Right atrium auricular region (tissue), 2 donors: ENCODE measurements at regions not wholly inside any gene's neighbourhood (a gene's known extent, or its start where the extent isn't known, plus 50 kb on each side); places are given as distances from the start of the nearest gene placed in this dataset.

Experiments
- DNase-seq: peaks from one replicate; pipeline ENCODE4 v3.0.0-alpha.2; 2019; ENCODE audit warnings: low spot score
- H3K27ac ChIP-seq, 2 donors: fragments of 200-600 bp; sonication (generic); 1 replicate in 1 of 2; 2 replicates in 1 of 2; pipeline ENCODE4 v1.5.1; 2016 to 2019
- H3K27me3 ChIP-seq, 2 donors: fragments of 200-600 bp; sonication (generic); one replicate each; pipeline versions ENCODE4 v1.5.1 to v1.6.0; 2017 to 2019
- H3K36me3 ChIP-seq: fragments of 200-600 bp; sonication (generic); one replicate; pipeline ENCODE4 v1.5.1; 2016
- H3K4me1 ChIP-seq, 2 donors: fragments of 200-600 bp; sonication (generic); one replicate each; pipeline versions ENCODE4 v1.5.1 to v1.6.0; 2017 to 2019
- H3K4me3 ChIP-seq, 2 donors: fragments of 200-600 bp; sonication (generic); 1 replicate in 1 of 2; 2 replicates in 1 of 2; pipeline ENCODE4 v1.5.1; 2017 to 2019; ENCODE audit warnings: mild to moderate bottlenecking in 1 of 2, moderate library complexity in 1 of 2
- H3K9me3 ChIP-seq, 2 donors: fragments of 200-600 bp; sonication (generic); one replicate each; pipeline ENCODE4 v1.5.1; 2019
- TF ChIP-seq, protein P1 (sequence below), 2 donors: fragments of 200-600 bp; sonication (generic); IDR thresholded peaks; one replicate each; pipeline ENCODE4 v1.5.1; 2019; ENCODE audit warnings: antibody characterized with exemption in 2 of 2

DNA sequence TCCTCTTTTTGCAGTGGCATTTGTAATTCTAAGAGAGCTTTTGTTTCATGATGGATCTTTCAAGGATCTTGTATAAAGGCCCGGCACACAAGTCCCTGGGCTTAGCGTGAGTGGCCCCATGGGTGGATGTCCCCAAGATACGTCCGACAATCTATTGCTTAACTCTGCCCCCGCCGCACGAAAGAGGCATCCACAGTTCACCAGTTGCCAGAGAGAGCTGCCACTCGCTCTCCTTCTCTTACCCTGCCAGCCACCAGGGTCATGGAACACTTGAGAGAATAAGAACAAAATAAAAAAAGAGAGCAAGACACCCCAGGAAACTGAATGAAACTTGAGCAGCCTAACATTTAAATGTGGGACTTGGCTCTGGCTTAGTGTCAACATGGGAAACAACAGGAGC lies 92.3 kb downstream of the CTAGE1 start:
- DNase-seq = no peak
- H3K4me1 ChIP-seq = peaks cover 0 to 32% of the 10 kb centered on the region in 2 donors
- H3K9me3 ChIP-seq = no peaks in the 10 kb centered on the region
- TF ChIP-seq, protein P1, sequence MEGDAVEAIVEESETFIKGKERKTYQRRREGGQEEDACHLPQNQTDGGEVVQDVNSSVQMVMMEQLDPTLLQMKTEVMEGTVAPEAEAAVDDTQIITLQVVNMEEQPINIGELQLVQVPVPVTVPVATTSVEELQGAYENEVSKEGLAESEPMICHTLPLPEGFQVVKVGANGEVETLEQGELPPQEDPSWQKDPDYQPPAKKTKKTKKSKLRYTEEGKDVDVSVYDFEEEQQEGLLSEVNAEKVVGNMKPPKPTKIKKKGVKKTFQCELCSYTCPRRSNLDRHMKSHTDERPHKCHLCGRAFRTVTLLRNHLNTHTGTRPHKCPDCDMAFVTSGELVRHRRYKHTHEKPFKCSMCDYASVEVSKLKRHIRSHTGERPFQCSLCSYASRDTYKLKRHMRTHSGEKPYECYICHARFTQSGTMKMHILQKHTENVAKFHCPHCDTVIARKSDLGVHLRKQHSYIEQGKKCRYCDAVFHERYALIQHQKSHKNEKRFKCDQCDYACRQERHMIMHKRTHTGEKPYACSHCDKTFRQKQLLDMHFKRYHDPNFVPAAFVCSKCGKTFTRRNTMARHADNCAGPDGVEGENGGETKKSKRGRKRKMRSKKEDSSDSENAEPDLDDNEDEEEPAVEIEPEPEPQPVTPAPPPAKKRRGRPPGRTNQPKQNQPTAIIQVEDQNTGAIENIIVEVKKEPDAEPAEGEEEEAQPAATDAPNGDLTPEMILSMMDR (IDR thresholded peaks at IDR 0.05) = no peak
- H3K27me3 ChIP-seq = no peaks in the 10 kb centered on the region
- no peaks in the 10 kb centered on the region for H3K36me3 ChIP-seq
- H3K27ac ChIP-seq = peak overlapping the region; percentile 54 to 76
- H3K4me3 ChIP-seq = no peak overlapping the region

- DNase-seq = no peak
- Histone ChIP-seq H3K27me3 (no peaks in the 10 kb centered on the region), H3K36me3 (no peaks in the 10 kb centered on the region), H3K9me3 (no peaks in the 10 kb centered on the region), H3K27ac (peak overlapping the region; percentile 54 to 76), H3K4me3 (peak overlapping the region; percentile 24 to 33), H3K4me1 (peaks cover 0 to 32% of the 10 kb centered on the region in 2 donors)
- TF ChIP-seq, protein P1 (IDR thresholded peaks at IDR 0.05) = peak in 1 of 2 donors; percentile 28
Observed at GRCh38 chr18:22324191-22325131, 93.3 kb downstream of the CTAGE1 start.

DNA sequence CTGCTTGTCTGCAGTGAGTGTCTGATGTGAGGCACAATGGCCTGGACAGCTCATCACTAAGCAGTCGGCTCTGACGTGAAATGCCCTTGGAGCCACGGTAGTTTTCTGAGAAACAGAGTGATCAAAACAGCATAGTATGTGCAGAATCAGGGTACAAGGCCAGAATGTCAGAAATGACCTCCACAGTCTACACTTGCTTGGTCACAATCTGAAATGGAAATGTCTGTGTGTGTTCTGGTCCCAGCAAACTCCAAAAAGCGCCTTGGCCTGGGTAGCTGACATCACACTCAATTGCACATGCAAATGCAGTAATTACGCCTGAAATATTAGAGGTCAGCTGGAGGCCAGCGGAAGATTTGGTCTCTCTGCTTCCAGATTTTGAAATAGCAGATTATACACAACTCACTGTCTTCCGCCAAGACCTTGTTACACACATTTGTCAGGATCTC lies 95.4 kb downstream of the CTAGE1 start:
- no peaks in the 10 kb centered on the region for H3K27me3 ChIP-seq
- peaks cover 0 to 44% of the 10 kb centered on the region in 2 donors for H3K4me1 ChIP-seq
- peak; percentile 90 for DNase-seq
- peak overlapping the region; percentile 59 to 64 for H3K27ac ChIP-seq
- TF ChIP-seq, protein P1 (IDR thresholded peaks at IDR 0.05) = no peak
- no peaks in the 10 kb centered on the region for H3K9me3 ChIP-seq
- H3K36me3 ChIP-seq = no peaks in the 10 kb centered on the region
- no peak overlapping the region for H3K4me3 ChIP-seq

- Histone ChIP-seq H3K27me3 (no peaks in the 10 kb centered on the region), H3K9me3 (no peaks in the 10 kb centered on the region), H3K4me1 (peaks cover 0 to 44% of the 10 kb centered on the region in 2 donors), H3K4me3 (no peak overlapping the region), H3K27ac (peak overlapping the region; percentile 59 to 64), H3K36me3 (no peaks in the 10 kb centered on the region)
- no peak for DNase-seq
- TF ChIP-seq, protein P1 (IDR thresholded peaks at IDR 0.05) = no peak
Observed at GRCh38 chr18:22320771-22321170, 96.9 kb downstream of the CTAGE1 start.

DNA sequence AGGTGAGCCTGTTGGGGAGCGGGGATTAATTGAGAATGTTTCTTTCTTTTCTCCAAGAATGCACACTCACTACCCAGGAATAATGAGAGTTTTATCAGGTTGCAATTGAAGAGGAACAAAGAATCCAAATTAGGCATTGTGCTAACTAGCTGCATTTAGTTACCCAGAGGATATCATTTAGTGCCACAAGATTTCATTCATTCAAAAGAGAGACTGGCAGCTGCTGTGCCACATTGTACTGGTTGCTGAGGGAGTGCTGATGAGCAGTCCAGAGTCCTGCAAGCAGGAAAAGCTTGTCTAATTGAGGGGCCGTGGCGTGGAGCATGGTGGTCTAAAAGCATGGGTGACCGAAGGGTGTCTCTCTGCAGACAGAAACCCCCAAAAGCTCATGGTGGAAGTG lies 97.6 kb downstream of the CTAGE1 start:
- TF ChIP-seq, protein P1 (IDR thresholded peaks at IDR 0.05) = no peak
- H3K4me1 ChIP-seq = peaks cover 0 to 39% of the 10 kb centered on the region in 2 donors
- H3K27ac ChIP-seq = no peak overlapping the region

More for the DNA sequence above, 97.6 kb downstream of the CTAGE1 start:
- DNase-seq = no peak
- H3K27me3 ChIP-seq = no peaks in the 10 kb centered on the region
- H3K9me3 ChIP-seq = no peaks in the 10 kb centered on the region
- no peaks in the 10 kb centered on the region for H3K36me3 ChIP-seq
- no peak overlapping the region for H3K4me3 ChIP-seq
